HG02610 (cell line): ENCODE measurements at regions not wholly inside any gene's neighbourhood (a gene's known extent, or its start where the extent isn't known, plus 50 kb on each side); places are given as distances from the start of the nearest gene placed in this dataset.
"Not testable (repeated sequence)": the region's sequence is repeated elsewhere in the genome, so short reads cannot be mapped to it uniquely, and the experiment has no call there.

Source experiments
- ATAC-seq: cut with Tn5 transposase; IDR thresholded peaks from one replicate; pipeline ENCODE4 v1.9.1; 2021; ENCODE audit warnings: mild to moderate bottlenecking, moderate library complexity; ENCODE audit not compliant: unreplicated experiment

- ATAC-seq = no peak
These were observed 502.2 kb upstream of the SOX11 start for GRCh38 chr2:5190023-5190422.

GRCh38 chr2:5195636-5196035 lies 496.5 kb upstream of the SOX11 start:
- no peak for ATAC-seq

- ATAC-seq = no peak
These were observed 488.9 kb upstream of the SOX11 start for GRCh38 chr2:5203134-5203755.

GRCh38 chr2:5206742-5207141 lies 485.4 kb upstream of the SOX11 start:
- ATAC-seq = not testable (repeated sequence)

- ATAC-seq = no peak
These were observed 476.1 kb upstream of the SOX11 start for GRCh38 chr2:5215989-5216607.

GRCh38 chr2:5227062-5227699 lies 465.0 kb upstream of the SOX11 start:
- no peak for ATAC-seq

GRCh38 chr2:5229574-5229973 lies 462.6 kb upstream of the SOX11 start:
- ATAC-seq = no peak

- no peak for ATAC-seq
These were observed 461.7 kb upstream of the SOX11 start for GRCh38 chr2:5230444-5230843.

- no peak for ATAC-seq
These were observed 461.3 kb upstream of the SOX11 start for GRCh38 chr2:5230855-5231254.

GRCh38 chr2:5231287-5231686 lies 460.9 kb upstream of the SOX11 start:
- no peak for ATAC-seq

- ATAC-seq = no peak
These were observed 457.6 kb upstream of the SOX11 start for GRCh38 chr2:5234563-5234962.

- no peak for ATAC-seq
These were observed 456.5 kb upstream of the SOX11 start for GRCh38 chr2:5235701-5236100.

GRCh38 chr2:5236249-5236648 lies 455.9 kb upstream of the SOX11 start:
- no peak for ATAC-seq

- ATAC-seq = no peak
These were observed 449.4 kb upstream of the SOX11 start for GRCh38 chr2:5242751-5243150.

GRCh38 chr2:5250482-5250881 lies 441.7 kb upstream of the SOX11 start:
- no peak for ATAC-seq

- ATAC-seq = no peak
These were observed 438.9 kb upstream of the SOX11 start for GRCh38 chr2:5253263-5253662.

GRCh38 chr2:5254791-5255332 lies 437.3 kb upstream of the SOX11 start:
- ATAC-seq = no peak

GRCh38 chr2:5263291-5263690 lies 428.9 kb upstream of the SOX11 start:
- ATAC-seq = no peak

- ATAC-seq = no peak
These were observed 427.8 kb upstream of the SOX11 start for GRCh38 chr2:5264361-5264760.

GRCh38 chr2:5285061-5285460 lies 407.1 kb upstream of the SOX11 start:
- no peak for ATAC-seq

GRCh38 chr2:5285872-5286769 lies 406.1 kb upstream of the SOX11 start:
- ATAC-seq = no peak
